HL-60/S4 (cell line): ENCODE measurements at regions not wholly inside any gene's neighbourhood (a gene's known extent, or its start where the extent isn't known, plus 50 kb on each side); places are given as distances from the start of the nearest gene placed in this dataset.
"Not testable (repeated sequence)": the region's sequence is repeated elsewhere in the genome, so short reads cannot be mapped to it uniquely, and the experiment has no call there.

Source experiments
- in situ Hi-C: fragments of 300-500 bp; cut with MboI; formaldehyde crosslinking; loops from 2 replicates; pipeline ENCODE4 v1.14.3; 2022; ENCODE audit warnings: low sequenced_read_pairs

- in situ Hi-C loops: no loop called here
Observed at GRCh38 chr5:14998491-14998890, 126.9 kb upstream of the ANKH start.

- in situ Hi-C loops: no loop called here
Observed at GRCh38 chr5:14996997-14997396, 125.4 kb upstream of the ANKH start.

GRCh38 chr5:14995229-14995628, 123.7 kb upstream of the ANKH start:
- in situ Hi-C loops: no loop called here

- in situ Hi-C loops: not testable (repeated sequence)
Observed at GRCh38 chr5:14993459-14994133, 122.0 kb upstream of the ANKH start.

GRCh38 chr5:14992751-14993458, 121.3 kb upstream of the ANKH start:
- in situ Hi-C loops: not testable (repeated sequence)

- in situ Hi-C loops: no loop called here
Observed at GRCh38 chr5:14988223-14988622, 116.6 kb upstream of the ANKH start.

GRCh38 chr5:14986413-14986812, 114.8 kb upstream of the ANKH start:
- in situ Hi-C loops: no loop called here

- in situ Hi-C loops: no loop called here
Observed at GRCh38 chr5:14983666-14984441, 112.3 kb upstream of the ANKH start.

GRCh38 chr5:14980698-14981097, 109.1 kb upstream of the ANKH start:
- in situ Hi-C loops: no loop called here

GRCh38 chr5:14977058-14977685, 105.6 kb upstream of the ANKH start:
- in situ Hi-C loops: no loop called here

- in situ Hi-C loops: no loop called here
Observed at GRCh38 chr5:14976486-14976885, 104.9 kb upstream of the ANKH start.

- in situ Hi-C loops: no loop called here
Observed at GRCh38 chr5:14971873-14972272, 100.3 kb upstream of the ANKH start.

GRCh38 chr5:14968796-14969195, 97.2 kb upstream of the ANKH start:
- in situ Hi-C loops: no loop called here

- in situ Hi-C loops: no loop called here
Observed at GRCh38 chr5:14967166-14967565, 95.6 kb upstream of the ANKH start.

- in situ Hi-C loops: no loop called here
Observed at GRCh38 chr5:14965815-14966214, 94.2 kb upstream of the ANKH start.

GRCh38 chr5:14962604-14963003, 91.0 kb upstream of the ANKH start:
- in situ Hi-C loops: no loop called here

- in situ Hi-C loops: no loop called here
Observed at GRCh38 chr5:14960120-14960462, 88.5 kb upstream of the ANKH start.

- in situ Hi-C loops: no loop called here
Observed at GRCh38 chr5:14959399-14960119, 88.0 kb upstream of the ANKH start.

GRCh38 chr5:14958188-14958587, 86.6 kb upstream of the ANKH start:
- in situ Hi-C loops: no loop called here

GRCh38 chr5:14956423-14957046, 85.0 kb upstream of the ANKH start:
- in situ Hi-C loops: no loop called here
